Smooth muscle cell (in vitro differentiated cells): ENCODE measurements at regions not wholly inside any gene's neighbourhood (a gene's known extent, or its start where the extent isn't known, plus 50 kb on each side); places are given as distances from the start of the nearest gene placed in this dataset.

Source experiments
- DNase-seq: peaks from one replicate; lab custom pipeline; 2025; ENCODE audit not compliant: unreplicated experiment; lab: John Stamatoyannopoulos, UW
- H2AFZ ChIP-seq: fragments of 200-600 bp; sonication (generic); 2 replicates; pipeline ENCODE4 v1.6.0; 2016; ENCODE audit warnings: antibody characterized with exemption, low read depth, mild to moderate bottlenecking
- H3F3A ChIP-seq: fragments of 200-600 bp; sonication (generic); 2 replicates; pipeline ENCODE4 v1.6.0; 2017; ENCODE audit warnings: antibody characterized with exemption, low read depth
- H3K27ac ChIP-seq: fragments of 200-600 bp; sonication (generic); 2 replicates; pipeline ENCODE4 v1.5.1; 2016; ENCODE audit warnings: low read depth, mild to moderate bottlenecking
- H3K27me3 ChIP-seq: fragments of 200-600 bp; sonication (generic); 2 replicates; pipeline ENCODE4 v1.6.1; 2016; ENCODE audit warnings: low read depth, mild to moderate bottlenecking
- H3K36me3 ChIP-seq: fragments of 200-600 bp; sonication (generic); 2 replicates; pipeline ENCODE4 v1.5.1; 2016; ENCODE audit warnings: low read depth
- H3K4me1 ChIP-seq: fragments of 200-600 bp; sonication (generic); 2 replicates; pipeline ENCODE4 v1.5.1; 2016; ENCODE audit warnings: low read depth
- H3K4me2 ChIP-seq: fragments of 200-600 bp; sonication (generic); 2 replicates; pipeline ENCODE4 v1.6.0; 2016; ENCODE audit warnings: mild to moderate bottlenecking
- H3K4me3 ChIP-seq: fragments of 200-600 bp; sonication (generic); 2 replicates; pipeline ENCODE4 v1.5.1; 2016; ENCODE audit warnings: mild to moderate bottlenecking
- H3K79me2 ChIP-seq: fragments of 200-600 bp; sonication (generic); 2 replicates; pipeline ENCODE4 v1.6.0; 2016; ENCODE audit warnings: low read depth, mild to moderate bottlenecking
- H3K9ac ChIP-seq: fragments of 200-600 bp; sonication (generic); 2 replicates; pipeline ENCODE4 v1.6.0; 2016; ENCODE audit warnings: low read depth
- H3K9me3 ChIP-seq: fragments of 200-600 bp; sonication (generic); replicated peaks from 2 replicates; pipeline ENCODE4 v1.5.1; 2016; ENCODE audit warnings: low read depth
- H4K20me1 ChIP-seq: fragments of 200-600 bp; sonication (generic); 2 replicates; pipeline ENCODE4 v1.6.0; 2016; ENCODE audit warnings: low read depth
- CTCF ChIP-seq: fragments of 200-600 bp; sonication (generic); IDR thresholded peaks from 2 replicates; pipeline ENCODE4 v1.5.1; 2017; ENCODE audit warnings: borderline replicate concordance, mild to moderate bottlenecking, antibody characterized with exemption; ENCODE audit not compliant: insufficient read depth, poor library complexity, severe bottlenecking
- WGBS: methylation state at CpG from one replicate; pipeline ENCODE4 v1.1.7; 2016; ENCODE audit warnings: low lambda C conversion rate; 5-methylcytosine and 5-hydroxymethylcytosine counted together

- Histone ChIP-seq H3K79me2 (no peaks in the 10 kb centered on the region), H3K36me3 (no peaks in the 10 kb centered on the region), H4K20me1 (no peaks in the 10 kb centered on the region), H3K27ac (peak overlapping the region; percentile 5), H3K27me3 (no peaks in the 10 kb centered on the region), H3K4me3 (no peak overlapping the region), H3K9ac (no peak overlapping the region), H3F3A (no peaks in the 10 kb centered on the region), H2AFZ (no peak overlapping the region), H3K9me3 (no peaks in the 10 kb centered on the region), H3K4me2 (peak overlapping the region; percentile 29), H3K4me1 (no peaks in the 10 kb centered on the region)
- 73% methylated on average over 2 of the region's 2 CpGs for WGBS
- DNase-seq = no peak
- TF ChIP-seq CTCF = no peak
Measured at GRCh38 chr9:107948601-107949000, 459.0 kb upstream of the KLF4 start.

GRCh38 chr9:107948086-107948485 is 458.5 kb upstream of the KLF4 start:
- H3K4me3 ChIP-seq = no peak overlapping the region
- no peaks in the 10 kb centered on the region for H3K79me2 ChIP-seq
- no peaks in the 10 kb centered on the region for H3K4me1 ChIP-seq
- no peak overlapping the region for H2AFZ ChIP-seq
- no peak for TF ChIP-seq CTCF
- no peak overlapping the region for H3K9ac ChIP-seq
- H3F3A ChIP-seq = no peaks in the 10 kb centered on the region
- 59% methylated on average over 6 of the region's 6 CpGs for WGBS
- no peaks in the 10 kb centered on the region for H4K20me1 ChIP-seq
- no peak for DNase-seq
- H3K9me3 ChIP-seq = no peaks in the 10 kb centered on the region
- H3K27me3 ChIP-seq = no peaks in the 10 kb centered on the region
- peak overlapping the region; percentile 5 for H3K27ac ChIP-seq
- H3K36me3 ChIP-seq = no peaks in the 10 kb centered on the region
- peak overlapping the region; percentile 29 for H3K4me2 ChIP-seq

- 92% methylated on average over 5 of the region's 5 CpGs for WGBS
- DNase-seq = no peak
- no peaks in the 10 kb centered on the region for H3K36me3 ChIP-seq
- H3K9me3 ChIP-seq = no peaks in the 10 kb centered on the region
- H3K79me2 ChIP-seq = no peaks in the 10 kb centered on the region
- H3K4me3 ChIP-seq = no peak overlapping the region
- no peaks in the 10 kb centered on the region for H3K4me1 ChIP-seq
- H3K27ac ChIP-seq = no peak overlapping the region
- H4K20me1 ChIP-seq = no peaks in the 10 kb centered on the region
- no peaks in the 10 kb centered on the region for H3K27me3 ChIP-seq
- TF ChIP-seq CTCF = no peak
- no peak overlapping the region for H3K9ac ChIP-seq
- no peaks in the 10 kb centered on the region for H3F3A ChIP-seq
- H2AFZ ChIP-seq = no peak overlapping the region
- H3K4me2 ChIP-seq = no peak overlapping the region
Measured at GRCh38 chr9:107946364-107947141, 457.0 kb upstream of the KLF4 start.

GRCh38 chr9:107945961-107946360 is 456.4 kb upstream of the KLF4 start:
- Histone ChIP-seq H3K4me1 (no peaks in the 10 kb centered on the region), H3F3A (no peaks in the 10 kb centered on the region), H3K4me3 (no peak overlapping the region), H2AFZ (no peak overlapping the region), H4K20me1 (no peaks in the 10 kb centered on the region), H3K4me2 (no peak overlapping the region), H3K9ac (no peak overlapping the region), H3K27me3 (no peaks in the 10 kb centered on the region), H3K79me2 (no peaks in the 10 kb centered on the region), H3K9me3 (no peaks in the 10 kb centered on the region), H3K27ac (no peak overlapping the region), H3K36me3 (no peaks in the 10 kb centered on the region)
- 94% methylated on average over 2 of the region's 2 CpGs for WGBS
- no peak for TF ChIP-seq CTCF
- DNase-seq = no peak
